Ecto neural progenitor cell (in vitro differentiated cells): ENCODE measurements at regions not wholly inside any gene's neighbourhood (a gene's known extent, or its start where the extent isn't known, plus 50 kb on each side); places are given as distances from the start of the nearest gene placed in this dataset.

ENCODE experiments used
- DNase-seq: peaks from one replicate; pipeline ENCODE4 v3.0.0-alpha.2; 2018; ENCODE audit warnings: low spot score

- no peak for DNase-seq
Observed at GRCh38 chr17:70794738-70795137, 625.4 kb downstream of the KCNJ2 start.

- DNase-seq = no peak
Observed at GRCh38 chr17:70795620-70796019, 626.3 kb downstream of the KCNJ2 start.

- DNase-seq = no peak
Observed at GRCh38 chr17:70796757-70797156, 627.4 kb downstream of the KCNJ2 start.

- no peak for DNase-seq
Observed at GRCh38 chr17:70797166-70797565, 627.8 kb downstream of the KCNJ2 start.

- DNase-seq = no peak
Observed at GRCh38 chr17:70804161-70804560, 634.8 kb downstream of the KCNJ2 start.

- no peak for DNase-seq
Observed at GRCh38 chr17:70808596-70808995, 639.3 kb downstream of the KCNJ2 start.

GRCh38 chr17:70810609-70811008 is 641.3 kb downstream of the KCNJ2 start:
- no peak for DNase-seq

GRCh38 chr17:70813355-70813930 is 644.1 kb downstream of the KCNJ2 start:
- DNase-seq = no peak

- DNase-seq = no peak
Observed at GRCh38 chr17:70819183-70819582, 649.9 kb downstream of the KCNJ2 start.

- DNase-seq = no peak
Observed at GRCh38 chr17:70820276-70820675, 650.9 kb downstream of the KCNJ2 start.

- no peak for DNase-seq
Observed at GRCh38 chr17:70825321-70826125, 656.2 kb downstream of the KCNJ2 start.

- no peak for DNase-seq
Observed at GRCh38 chr17:70829876-70830275, 660.5 kb downstream of the KCNJ2 start.

GRCh38 chr17:70834039-70834438 is 664.7 kb downstream of the KCNJ2 start:
- no peak for DNase-seq

GRCh38 chr17:70848785-70849184 is 679.5 kb downstream of the KCNJ2 start:
- DNase-seq = no peak

GRCh38 chr17:70855401-70856054 is 686.2 kb downstream of the KCNJ2 start:
- DNase-seq = no peak

- no peak for DNase-seq
Observed at GRCh38 chr17:70857351-70857750, 688.0 kb downstream of the KCNJ2 start.

GRCh38 chr17:70859829-70860228 is 690.5 kb downstream of the KCNJ2 start:
- no peak for DNase-seq

GRCh38 chr17:70862295-70862694 is 693.0 kb downstream of the KCNJ2 start:
- DNase-seq = no peak

GRCh38 chr17:70863436-70864248 is 694.3 kb downstream of the KCNJ2 start:
- no peak for DNase-seq

GRCh38 chr17:70865993-70866804 is 696.9 kb downstream of the KCNJ2 start:
- DNase-seq = no peak

GRCh38 chr17:70868149-70868548 is 698.8 kb downstream of the KCNJ2 start:
- no peak for DNase-seq
